ENCODE measurements at regions not wholly inside any gene's neighbourhood (a gene's known extent, or its start where the extent isn't known, plus 50 kb on each side); places are given as distances from the start of the nearest gene placed in this dataset.

DNA sequence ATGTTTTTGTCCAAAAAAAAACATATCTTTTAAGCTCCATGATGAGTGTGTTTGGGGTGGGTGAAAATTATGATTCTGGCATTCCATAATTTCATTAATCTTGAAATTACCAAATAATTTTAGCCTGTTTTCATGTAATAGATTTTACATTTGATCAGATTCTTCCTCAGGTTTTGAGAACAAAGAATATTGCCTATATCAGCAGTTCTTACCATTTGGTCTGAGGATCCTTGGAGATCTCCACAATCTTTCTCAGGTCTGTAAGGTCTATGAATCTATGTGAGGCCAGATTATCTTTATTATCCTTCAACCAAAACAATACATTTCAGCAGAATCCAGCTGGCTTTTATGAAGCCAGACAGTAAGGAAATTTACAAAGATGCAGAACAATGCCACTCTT, 373.3 kb upstream of the E2F7 start:
- TF ChIP-seq, protein P1, sequence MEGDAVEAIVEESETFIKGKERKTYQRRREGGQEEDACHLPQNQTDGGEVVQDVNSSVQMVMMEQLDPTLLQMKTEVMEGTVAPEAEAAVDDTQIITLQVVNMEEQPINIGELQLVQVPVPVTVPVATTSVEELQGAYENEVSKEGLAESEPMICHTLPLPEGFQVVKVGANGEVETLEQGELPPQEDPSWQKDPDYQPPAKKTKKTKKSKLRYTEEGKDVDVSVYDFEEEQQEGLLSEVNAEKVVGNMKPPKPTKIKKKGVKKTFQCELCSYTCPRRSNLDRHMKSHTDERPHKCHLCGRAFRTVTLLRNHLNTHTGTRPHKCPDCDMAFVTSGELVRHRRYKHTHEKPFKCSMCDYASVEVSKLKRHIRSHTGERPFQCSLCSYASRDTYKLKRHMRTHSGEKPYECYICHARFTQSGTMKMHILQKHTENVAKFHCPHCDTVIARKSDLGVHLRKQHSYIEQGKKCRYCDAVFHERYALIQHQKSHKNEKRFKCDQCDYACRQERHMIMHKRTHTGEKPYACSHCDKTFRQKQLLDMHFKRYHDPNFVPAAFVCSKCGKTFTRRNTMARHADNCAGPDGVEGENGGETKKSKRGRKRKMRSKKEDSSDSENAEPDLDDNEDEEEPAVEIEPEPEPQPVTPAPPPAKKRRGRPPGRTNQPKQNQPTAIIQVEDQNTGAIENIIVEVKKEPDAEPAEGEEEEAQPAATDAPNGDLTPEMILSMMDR (conservative IDR thresholded peaks at IDR 0.05; ENCODE audit: low read depth, low read length) = no peak
- TF ChIP-seq RAD21 (IDR thresholded peaks at IDR 0.05; ENCODE audit: low read length) = no peak
- TF ChIP-seq POLR2A (IDR thresholded peaks at IDR 0.05; ENCODE audit: low read depth, low read length) = no peak
- no peak for TF ChIP-seq CHD1 (IDR thresholded peaks at IDR 0.05; ENCODE audit: low read depth, low read length)
- no peak for TF ChIP-seq SMC3 (IDR thresholded peaks at IDR 0.05; ENCODE audit: low read depth, low read length)
- TF ChIP-seq, protein P2, sequence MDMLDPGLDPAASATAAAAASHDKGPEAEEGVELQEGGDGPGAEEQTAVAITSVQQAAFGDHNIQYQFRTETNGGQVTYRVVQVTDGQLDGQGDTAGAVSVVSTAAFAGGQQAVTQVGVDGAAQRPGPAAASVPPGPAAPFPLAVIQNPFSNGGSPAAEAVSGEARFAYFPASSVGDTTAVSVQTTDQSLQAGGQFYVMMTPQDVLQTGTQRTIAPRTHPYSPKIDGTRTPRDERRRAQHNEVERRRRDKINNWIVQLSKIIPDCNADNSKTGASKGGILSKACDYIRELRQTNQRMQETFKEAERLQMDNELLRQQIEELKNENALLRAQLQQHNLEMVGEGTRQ (IDR thresholded peaks at IDR 0.05; ENCODE audit: low read depth, low read length) = no peak
- TF ChIP-seq ELK1 (IDR thresholded peaks at IDR 0.05; ENCODE audit: borderline replicate concordance, low read depth, low read length) = no peak

Data from IMR-90 (cell line).